HG03342 (cell line): ENCODE measurements at regions not wholly inside any gene's neighbourhood (a gene's known extent, or its start where the extent isn't known, plus 50 kb on each side); places are given as distances from the start of the nearest gene placed in this dataset.

Source experiments
- ATAC-seq: cut with Tn5 transposase; IDR thresholded peaks from one replicate; pipeline ENCODE4 v1.9.1; 2021; ENCODE audit warnings: mild to moderate bottlenecking, moderate library complexity; ENCODE audit not compliant: unreplicated experiment

- ATAC-seq, result no peak
These were observed 366.0 kb downstream of the THBS2 start for GRCh38 chr6:168887621-168888020.

- no peak for ATAC-seq
These were observed 366.7 kb downstream of the THBS2 start for GRCh38 chr6:168886964-168887363.

- ATAC-seq, result no peak
These were observed 367.6 kb downstream of the THBS2 start for GRCh38 chr6:168885751-168886742.

- no peak for ATAC-seq
These were observed 368.4 kb downstream of the THBS2 start for GRCh38 chr6:168885196-168885595.

GRCh38 chr6:168884646-168885086, 369.0 kb downstream of the THBS2 start:
- peak; percentile 86 for ATAC-seq

GRCh38 chr6:168884050-168884645, 369.5 kb downstream of the THBS2 start:
- peak; percentile 22 for ATAC-seq

- no peak for ATAC-seq
These were observed 370.1 kb downstream of the THBS2 start for GRCh38 chr6:168883410-168884049.

- no peak for ATAC-seq
These were observed 373.4 kb downstream of the THBS2 start for GRCh38 chr6:168880271-168880670.

GRCh38 chr6:168877821-168878282, 375.8 kb downstream of the THBS2 start:
- ATAC-seq, result no peak

GRCh38 chr6:168876956-168877355, 376.7 kb downstream of the THBS2 start:
- no peak for ATAC-seq

GRCh38 chr6:168875811-168876576, 377.7 kb downstream of the THBS2 start:
- no peak for ATAC-seq

GRCh38 chr6:168874637-168875036, 379.0 kb downstream of the THBS2 start:
- no peak for ATAC-seq

- no peak for ATAC-seq
These were observed 380.1 kb downstream of the THBS2 start for GRCh38 chr6:168873278-168874190.

GRCh38 chr6:168871642-168872315, 381.9 kb downstream of the THBS2 start:
- no peak for ATAC-seq

GRCh38 chr6:168870982-168871381, 382.7 kb downstream of the THBS2 start:
- no peak for ATAC-seq

- no peak for ATAC-seq
These were observed 386.2 kb downstream of the THBS2 start for GRCh38 chr6:168867247-168868102.

- ATAC-seq, result no peak
These were observed 387.1 kb downstream of the THBS2 start for GRCh38 chr6:168866534-168866933.

- no peak for ATAC-seq
These were observed 388.1 kb downstream of the THBS2 start for GRCh38 chr6:168865522-168865921.
